Stimulated activated naive CD4-positive, alpha-beta T cell (primary cell): ENCODE measurements at regions not wholly inside any gene's neighbourhood (a gene's known extent, or its start where the extent isn't known, plus 50 kb on each side); places are given as distances from the start of the nearest gene placed in this dataset.
"Not testable (repeated sequence)": the region's sequence is repeated elsewhere in the genome, so short reads cannot be mapped to it uniquely, and the experiment has no call there.

Source experiments
- DNase-seq, 6 experiments: peaks; one replicate each; lab custom pipeline; 2025; lab: John Stamatoyannopoulos, UW

DNA sequence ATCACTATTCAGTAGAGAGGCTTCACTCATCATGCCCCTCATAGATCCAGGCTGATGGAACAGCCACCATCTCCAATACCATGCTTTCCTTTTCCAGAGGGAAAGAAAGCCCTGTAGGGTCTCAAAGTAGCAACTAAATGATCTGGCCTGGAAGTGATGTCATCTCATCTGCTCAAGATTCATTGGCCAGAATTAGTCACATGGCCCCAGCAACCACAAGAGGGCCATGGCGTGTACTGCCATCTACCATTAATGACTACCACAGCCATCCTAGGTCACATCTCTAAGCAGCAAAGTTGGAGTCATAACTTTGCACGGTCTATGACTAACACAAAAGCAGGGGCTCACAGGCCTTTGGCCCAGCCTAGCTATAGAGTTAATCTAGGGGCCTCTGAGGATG is 194.8 kb downstream of the KIT start:
- DNase-seq: no peak

DNA sequence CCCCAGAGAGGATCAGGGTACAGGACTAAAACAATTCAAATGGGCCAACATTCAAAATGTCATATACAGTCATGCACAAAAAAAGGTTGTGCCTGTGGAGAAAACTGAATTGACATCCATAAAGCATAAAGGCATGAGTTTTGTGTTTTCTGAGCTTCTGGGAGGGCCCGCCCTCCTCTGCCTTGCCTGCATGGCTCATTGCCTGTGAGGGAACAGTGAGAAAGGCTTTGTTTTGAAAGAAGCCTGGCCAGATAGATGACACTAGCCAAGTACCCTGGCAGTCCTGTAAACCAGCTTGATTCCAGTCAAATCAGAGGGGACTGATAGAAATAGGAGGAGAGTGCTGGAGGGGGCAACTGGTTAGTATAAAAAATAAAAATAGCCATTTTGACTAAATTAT is 194.3 kb downstream of the KIT start:
- no peak for DNase-seq

DNA sequence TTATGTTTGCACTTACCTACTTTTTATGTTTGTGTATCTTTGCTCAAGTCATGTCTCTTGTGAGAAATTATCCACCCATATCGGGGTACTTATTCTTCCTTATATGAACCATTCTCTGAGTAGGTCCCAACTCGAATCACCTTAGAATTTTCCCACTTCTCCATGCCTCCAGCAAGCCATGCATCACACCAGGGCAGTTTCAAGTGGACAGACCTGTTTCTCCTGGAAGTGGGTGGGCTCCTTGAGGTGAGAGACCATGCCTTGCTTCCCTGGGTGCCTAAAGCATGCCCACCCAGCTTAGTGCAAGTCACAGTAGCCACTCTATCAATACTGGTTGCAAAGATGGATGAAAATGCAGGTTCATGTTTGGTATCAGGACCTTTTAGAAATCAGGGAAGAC is 187.2 kb downstream of the KIT start:
- no peak for DNase-seq

DNA sequence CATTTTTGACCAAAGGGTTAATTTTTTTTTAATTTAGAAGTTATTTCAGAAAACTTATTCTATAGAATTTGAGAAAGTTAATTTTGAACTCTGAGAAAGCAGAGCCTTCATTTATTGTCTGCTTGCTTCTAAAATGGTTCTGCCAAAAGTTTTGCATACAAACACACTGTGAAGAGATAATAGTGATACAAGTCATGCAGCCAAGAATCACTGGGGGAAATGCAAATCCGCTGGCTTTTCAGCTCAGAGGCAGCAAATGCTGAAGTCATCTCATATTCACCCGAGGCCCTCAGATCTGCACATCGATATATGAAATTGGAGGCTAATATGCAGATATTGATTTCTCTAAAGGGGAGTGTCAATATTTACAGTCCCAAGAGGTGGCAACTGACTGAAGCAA is 186.2 kb downstream of the KIT start:
- no peak for DNase-seq

DNA sequence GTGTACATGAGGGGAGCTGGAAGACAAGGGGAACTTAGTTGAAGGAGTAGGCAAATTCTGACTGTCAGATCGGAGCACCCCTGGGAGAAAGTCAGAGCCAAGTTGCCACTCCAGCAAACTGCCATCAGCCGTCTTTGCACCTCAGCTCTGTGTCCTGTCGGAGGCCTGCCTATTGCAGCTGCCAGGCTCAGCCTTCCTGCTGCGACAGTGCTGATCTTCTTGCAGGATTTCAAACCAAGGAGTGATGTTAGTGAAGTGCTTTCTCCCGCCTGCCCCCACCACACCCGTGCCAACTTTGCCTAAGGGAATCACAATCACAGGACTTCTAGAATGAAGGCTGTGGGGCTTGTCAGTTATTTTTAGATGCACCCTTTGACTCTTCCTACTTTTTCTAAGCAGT is 185.3 kb downstream of the KIT start:
- no peak for DNase-seq

DNA sequence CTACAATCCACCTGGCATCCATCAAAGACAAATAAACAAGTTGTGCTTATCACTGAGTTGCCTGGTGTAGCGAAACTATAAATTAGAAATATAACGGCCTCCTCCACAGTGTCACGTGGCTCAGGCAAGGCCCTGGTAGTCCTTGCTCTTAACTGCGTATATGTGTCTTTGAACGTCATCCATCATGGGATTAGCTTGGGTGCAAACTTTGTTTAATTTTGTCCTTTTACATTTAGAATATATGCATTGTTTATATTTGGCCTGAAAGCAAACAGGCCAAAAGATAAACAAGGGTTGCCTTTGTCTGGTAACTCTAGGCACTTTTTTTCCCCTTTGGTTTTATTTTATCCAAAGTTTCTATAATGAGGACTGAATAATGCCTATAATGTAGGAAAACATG is 184.9 kb downstream of the KIT start:
- DNase-seq: no peak

DNA sequence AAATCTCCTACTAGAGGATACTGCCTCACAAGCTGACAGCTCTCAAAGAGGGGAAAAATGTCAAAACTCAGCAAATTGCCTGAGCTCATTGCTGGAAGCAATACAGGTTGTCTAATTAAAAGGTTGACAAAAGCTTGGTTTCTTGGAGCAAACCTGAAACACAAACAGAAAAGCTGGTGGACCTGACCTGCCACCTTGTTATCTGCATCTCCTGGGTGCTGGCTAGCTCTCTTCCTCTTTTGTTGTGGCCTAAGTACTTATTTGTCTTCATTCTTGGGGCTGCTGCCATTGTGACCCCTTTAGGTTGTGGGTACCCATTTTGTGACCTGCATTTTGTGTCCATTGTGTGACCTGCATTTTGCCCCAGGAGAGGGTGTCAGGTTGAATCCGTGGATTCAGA is 184.5 kb downstream of the KIT start:
- no peak for DNase-seq

DNA sequence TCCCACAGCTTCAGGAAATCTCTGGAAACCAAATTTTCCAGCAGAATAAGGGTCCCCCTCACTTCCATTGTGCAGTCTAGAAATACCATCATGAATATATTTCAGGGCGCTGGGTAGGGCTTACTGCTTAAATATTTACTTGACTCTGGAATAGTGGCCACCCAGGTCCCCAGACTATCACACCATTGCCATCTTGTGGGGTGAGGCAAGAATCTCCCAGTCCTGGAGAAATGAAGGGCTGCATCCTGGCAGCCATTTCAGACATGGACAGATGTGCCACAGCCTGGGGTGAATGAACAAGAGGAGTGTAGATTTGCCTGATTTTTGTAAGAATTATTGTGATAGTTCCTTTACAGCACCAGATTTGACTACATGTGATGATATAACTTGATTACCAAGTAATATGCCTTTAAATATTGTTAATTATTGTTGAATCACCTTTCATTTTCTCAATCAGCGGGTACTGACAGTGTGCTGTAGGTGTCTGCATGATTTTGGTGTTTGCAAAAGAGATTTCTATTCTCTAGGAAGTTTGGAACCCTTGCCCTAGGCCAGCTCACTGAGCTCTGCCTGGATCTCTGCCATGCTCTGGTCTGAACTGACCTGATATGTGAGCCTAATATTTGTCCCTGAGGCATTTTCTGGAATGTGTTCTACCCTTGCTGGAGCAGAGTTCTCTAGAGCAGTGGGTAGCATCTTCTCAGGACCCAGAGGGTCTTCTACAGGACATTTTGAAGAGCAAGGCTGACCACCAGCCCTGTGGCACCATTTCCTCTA is 183.4 kb downstream of the KIT start:
- no peak for DNase-seq

DNA sequence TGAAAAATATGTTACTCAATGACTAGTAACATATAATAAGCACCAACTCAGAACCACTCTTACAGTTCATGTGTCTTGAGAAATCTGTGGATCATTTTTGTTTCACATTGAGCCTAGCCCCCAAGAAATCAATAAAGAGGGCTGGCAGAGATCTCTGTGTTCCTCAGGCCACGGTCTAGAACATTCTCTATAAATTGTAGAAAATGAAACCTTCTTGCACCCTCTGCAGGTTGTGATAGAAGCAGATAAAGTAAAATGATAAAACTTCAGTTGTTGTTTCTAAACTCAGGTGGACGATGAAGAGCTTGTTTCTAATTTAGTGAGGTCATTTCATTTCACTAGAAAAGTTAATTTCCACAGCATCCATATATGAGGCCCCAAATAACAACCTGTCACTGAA is 182.7 kb downstream of the KIT start:
- DNase-seq: no peak

DNA sequence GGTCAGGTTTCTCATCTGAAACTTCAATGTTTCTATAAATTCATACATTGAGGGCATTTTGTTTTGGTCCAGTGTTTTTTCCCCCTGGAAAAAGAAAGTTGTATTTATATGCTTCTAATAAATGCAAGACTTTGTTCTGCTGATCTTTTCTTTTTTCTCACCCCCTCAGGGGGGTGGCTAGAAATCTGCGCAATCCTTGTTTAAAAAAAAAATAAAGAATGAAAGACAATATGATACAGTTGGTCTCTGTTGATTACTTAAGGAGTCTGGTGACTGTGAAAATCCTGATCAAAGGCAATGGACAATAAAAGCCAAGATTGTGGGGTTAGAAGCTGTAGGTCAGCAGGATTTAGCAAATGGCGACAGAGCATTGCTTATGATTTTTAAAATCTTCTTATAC is 180.5 kb downstream of the KIT start:
- DNase-seq: no peak

DNA sequence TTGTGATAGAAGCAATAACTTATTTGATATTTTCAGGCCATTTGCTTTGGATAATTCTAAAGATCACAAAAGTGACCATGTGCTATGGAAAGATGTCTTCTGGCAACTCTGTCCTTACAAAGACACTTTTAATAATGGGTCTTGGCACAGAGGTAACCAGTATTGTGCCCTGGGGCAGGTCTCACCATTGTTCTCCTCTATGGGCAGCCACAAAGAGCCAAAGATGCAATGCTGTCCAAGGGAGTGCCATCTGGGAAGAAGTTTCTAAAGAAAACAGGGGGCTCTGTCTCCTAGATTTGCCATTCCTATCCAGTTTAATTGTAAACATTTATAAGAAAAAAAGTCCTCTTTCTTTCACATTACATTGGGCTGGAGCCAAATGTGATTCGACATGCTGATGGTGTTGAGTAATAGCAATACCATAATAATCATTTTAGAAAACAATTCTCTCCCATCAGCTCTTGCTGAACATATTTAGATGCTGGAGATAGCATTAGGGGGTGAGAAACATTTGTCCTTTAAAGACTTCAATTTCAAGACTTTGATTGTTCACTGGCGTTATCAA is 179.9 kb downstream of the KIT start:
- DNase-seq: no peak

DNA sequence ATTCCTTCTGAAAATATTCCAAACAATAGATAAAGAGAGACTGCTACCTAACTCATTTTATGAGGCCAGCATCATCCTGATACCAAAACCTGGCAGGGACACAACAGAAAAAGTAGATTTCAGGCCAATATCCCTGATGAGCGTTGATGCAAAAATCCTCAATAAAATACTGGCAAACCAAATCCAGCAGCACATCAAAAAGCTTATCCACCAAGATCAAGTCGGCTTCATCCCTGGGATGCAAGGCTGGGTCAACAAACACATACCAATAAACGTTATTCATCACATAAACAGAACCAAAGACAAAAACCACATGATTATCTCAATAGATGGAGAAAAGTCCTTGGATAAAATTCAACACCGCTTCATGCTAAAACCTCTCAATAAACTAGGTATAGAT is 170.6 kb downstream of the KIT start:
- DNase-seq: not testable (repeated sequence)

DNA sequence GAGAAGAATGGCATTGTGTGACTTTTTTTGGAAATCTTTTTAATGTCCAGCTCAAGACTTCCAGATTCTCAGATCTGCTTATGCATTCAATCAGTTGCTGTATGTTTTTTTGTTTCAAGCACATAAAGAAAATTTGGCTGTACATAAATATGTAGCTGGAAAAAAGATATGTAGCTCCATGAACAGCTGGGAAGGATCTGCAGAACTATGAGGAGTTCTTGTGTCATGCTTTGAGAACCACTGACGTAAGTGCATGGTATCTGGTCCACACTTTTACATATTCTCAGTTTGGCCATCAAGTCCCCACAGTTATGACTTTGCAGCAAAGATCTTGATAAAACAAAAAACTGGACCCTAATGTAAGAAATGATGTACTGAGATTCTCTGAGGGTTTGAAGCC is 165.9 kb downstream of the KIT start:
- DNase-seq: no peak

DNA sequence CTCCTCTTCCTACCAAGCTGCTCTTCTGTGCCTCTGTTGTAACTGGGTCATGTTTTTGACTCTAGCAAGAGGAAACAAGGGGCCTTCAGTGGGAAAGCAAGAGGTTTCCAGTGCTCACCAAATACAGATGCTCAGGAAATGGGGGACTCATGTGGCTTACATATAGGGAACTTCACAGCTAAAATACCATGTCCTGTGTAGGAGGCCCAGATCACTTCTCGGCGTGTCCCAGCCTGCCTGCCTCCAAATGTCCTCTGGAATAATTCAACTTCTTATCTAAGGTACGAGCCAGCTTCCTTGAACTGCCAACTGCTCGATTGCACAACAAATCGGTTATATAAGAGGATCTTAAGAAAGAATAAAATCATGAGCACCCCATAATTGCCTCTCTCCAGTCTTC is 161.3 kb downstream of the KIT start:
- DNase-seq: no peak

DNA sequence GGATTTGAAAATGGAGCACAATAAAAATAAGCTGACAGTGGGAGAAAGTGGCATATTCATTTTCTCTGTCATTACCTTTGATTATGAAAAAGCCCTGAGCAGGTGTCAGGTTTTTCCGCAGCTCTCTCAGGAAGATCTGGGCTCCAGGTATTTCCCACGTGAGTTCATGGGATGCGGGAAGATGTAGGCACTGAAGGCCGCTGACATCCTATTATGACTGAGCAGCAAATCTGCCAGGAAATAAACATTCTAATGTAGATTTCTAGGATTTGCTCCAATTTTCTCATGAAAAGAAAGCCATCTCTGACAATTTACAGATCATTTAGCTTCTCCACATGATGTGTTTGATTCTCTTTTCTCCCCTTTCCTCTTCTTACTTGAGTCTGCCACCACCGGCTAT is 160.7 kb downstream of the KIT start:
- DNase-seq: no peak

DNA sequence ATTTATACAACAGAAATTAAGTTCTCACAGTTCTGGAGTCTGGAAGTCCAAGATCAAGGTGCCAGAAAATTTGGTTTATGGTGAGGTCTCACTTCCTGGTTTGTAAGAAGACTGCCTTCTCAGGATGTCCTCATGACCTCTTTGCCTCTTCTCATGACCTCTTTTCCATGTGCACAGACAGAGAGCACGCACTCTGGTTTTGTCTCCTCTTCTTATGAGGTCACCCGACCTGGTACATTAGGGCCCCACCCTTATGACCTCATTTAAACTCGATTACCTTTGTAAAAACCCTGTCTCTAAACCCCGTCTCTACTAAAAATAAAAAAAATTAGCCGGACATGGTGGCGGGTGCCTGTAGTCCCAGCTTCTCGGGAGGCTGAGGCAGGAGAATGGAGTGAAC is 155.9 kb downstream of the KIT start:
- no peak for DNase-seq

DNA sequence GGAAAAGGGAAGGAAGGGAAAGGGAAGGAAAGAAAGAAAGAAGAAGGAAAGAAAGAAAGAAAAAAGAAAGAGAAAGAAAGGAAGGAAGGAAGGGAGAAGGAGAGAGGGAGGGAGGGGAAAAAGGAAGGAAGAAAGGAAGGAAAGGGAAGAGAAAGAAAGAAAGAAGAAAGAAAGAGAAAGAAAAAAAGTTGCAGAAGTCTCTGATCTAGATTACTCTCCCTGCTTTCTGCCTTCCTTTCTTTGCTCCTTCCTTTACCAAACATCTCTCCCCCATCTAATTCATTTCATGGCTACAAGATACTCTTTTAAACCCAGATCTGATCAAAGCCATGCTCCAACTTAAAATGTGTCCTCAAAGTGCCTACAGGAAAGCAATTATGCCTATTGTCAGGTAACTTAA is 148.6 kb downstream of the KIT start:
- DNase-seq: no peak

DNA sequence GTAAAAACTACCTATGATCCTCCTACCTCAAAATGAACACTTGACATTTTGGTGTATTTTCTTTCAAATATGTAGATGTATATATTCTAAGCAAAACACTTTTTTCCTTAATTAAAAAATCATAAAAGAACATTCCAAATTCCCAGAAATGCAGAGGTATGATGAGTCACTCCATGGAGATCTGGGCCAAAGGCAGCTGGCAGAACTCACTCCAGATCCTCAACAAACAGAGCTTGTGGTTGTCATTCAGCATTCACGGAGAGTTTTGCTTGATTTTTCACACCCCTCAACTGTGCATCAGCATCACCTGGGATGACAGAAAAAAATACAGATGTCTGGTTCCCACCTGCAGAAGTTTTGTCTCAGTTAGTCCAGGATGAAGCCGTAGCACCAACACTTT is 144.6 kb downstream of the KIT start:
- no peak for DNase-seq

DNA sequence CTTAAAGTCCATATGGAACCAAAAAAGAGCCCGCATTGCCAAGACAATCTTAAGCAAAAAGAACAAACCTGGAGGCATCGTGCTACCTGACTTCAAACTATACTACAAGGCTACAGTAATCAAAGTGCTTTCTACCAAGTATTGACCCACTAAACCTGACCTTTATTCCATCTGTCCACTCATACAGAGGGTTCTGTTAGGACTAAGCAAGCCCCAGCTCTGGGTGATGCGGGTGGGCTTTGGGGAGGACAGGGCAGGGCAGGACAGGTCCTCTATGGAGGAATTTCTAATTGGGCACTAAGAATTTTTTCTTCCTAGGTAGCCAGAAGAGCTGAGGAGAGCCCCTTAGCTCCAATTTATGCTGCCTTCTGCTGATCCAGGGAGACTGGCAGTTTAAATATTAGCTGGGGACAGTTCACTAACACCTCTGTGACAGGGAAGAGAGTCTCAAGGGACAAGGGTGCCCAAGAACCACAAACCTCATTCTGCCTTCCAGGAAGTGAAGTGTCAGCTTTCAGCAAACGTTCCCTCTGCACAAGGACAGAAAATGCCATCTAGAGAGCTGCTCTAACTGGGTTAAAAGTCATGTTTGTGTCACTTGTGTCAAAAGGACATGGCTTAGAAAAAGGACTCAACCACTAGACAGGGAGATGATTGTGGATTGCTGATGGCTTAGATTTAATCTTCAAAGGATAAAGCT is 143.2 kb downstream of the KIT start:
- no peak for DNase-seq

DNA sequence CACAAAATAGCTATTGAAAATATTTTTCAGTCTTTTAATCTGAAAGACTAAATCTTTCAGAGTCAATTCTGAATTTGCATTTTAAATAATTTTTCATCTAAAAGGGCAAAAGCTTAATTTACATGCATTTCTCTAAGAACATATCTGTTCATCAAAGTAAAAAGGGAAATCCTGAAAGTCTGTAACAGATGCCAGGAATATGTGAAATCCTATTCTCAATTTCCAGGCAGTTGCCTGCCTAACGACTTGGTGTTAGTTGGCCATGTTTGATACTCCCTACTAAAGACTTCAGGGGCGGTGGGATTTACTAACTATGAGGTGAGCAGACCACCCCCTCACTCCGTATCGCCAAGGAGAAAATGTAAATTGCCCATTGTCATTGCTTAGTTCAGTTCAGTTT is 136.8 kb downstream of the KIT start:
- DNase-seq: no peak

DNA sequence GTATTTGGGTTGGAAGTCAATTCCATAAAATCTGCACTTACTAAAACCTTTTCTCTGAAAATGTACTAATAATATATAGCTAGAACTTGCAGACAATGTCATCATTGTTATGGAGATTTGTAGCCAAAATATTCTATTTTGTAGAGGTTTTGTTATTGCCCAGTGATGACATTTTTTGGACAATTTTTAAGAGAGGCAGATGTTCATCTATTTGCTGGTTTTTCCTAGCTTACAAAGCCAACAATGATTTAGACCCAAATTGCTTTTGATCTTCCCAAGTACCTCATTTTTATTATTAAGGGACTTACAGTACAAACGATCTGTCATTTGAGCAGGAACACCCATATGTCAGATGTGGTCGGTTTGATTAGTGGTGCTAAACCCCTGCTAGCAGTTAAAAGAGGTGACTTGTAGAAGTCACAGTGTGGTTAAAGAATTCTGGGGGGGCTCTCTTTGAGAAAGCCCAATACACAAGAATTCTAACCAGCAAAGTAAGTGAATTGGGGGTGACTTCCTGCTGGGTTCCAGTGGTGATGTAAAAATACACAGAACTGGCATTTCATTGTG is 136.2 kb downstream of the KIT start:
- no peak for DNase-seq
